Keratinocyte (primary cell): ENCODE measurements at regions not wholly inside any gene's neighbourhood (a gene's known extent, or its start where the extent isn't known, plus 50 kb on each side); places are given as distances from the start of the nearest gene placed in this dataset.

Source experiments
- DNase-seq: peaks from one replicate; pipeline ENCODE4 v3.0.0-alpha.2; 2011; ENCODE audit warnings: low read depth, missing footprints, low spot score
- FAIRE-seq: peaks from 2 replicates; lab custom pipeline; 2011; peaks lifted over from hg19 to GRCh38; lab: Jason Lieb, UNC
- H2AFZ ChIP-seq: 2 replicates; pipeline ENCODE4 v1.6.0; 2012; ENCODE audit warnings: low read length, control low read depth, inconsistent platforms; ENCODE audit not compliant: control insufficient read depth
- H3K27ac ChIP-seq: 2 replicates; pipeline ENCODE4 v1.5.1; 2011; ENCODE audit warnings: low read length; ENCODE audit not compliant: control insufficient read depth, insufficient read depth
- H3K27me3 ChIP-seq: 3 replicates; pipeline ENCODE4 v1.6.0; 2011; ENCODE audit warnings: low read length; ENCODE audit not compliant: control insufficient read depth, insufficient read depth; ENCODE audit errors: extremely low read depth
- H3K36me3 ChIP-seq, 2 experiments: 2 replicates in 1 of 2; 3 replicates in 1 of 2; pipeline ENCODE4 v1.5.1; 2011; ENCODE audit warnings: low read length in 2 of 2, mild to moderate bottlenecking in 1 of 2; ENCODE audit not compliant: control insufficient read depth in 2 of 2, insufficient read depth in 2 of 2; ENCODE audit errors: extremely low read depth in 1 of 2
- H3K4me1 ChIP-seq: 3 replicates; pipeline ENCODE4 v1.5.1; 2011; ENCODE audit warnings: low read length; ENCODE audit not compliant: control insufficient read depth, insufficient read depth; ENCODE audit errors: extremely low read depth
- H3K4me2 ChIP-seq: 3 replicates; pipeline ENCODE4 v1.6.0; 2011; ENCODE audit warnings: low read depth, low read length; ENCODE audit not compliant: control insufficient read depth, insufficient read depth; ENCODE audit errors: extremely low read depth
- H3K4me3 ChIP-seq, 3 experiments: fragments of 200-600 bp in 1 of 3; sonication (generic) in 1 of 3; 2 replicates in 2 of 3; 3 replicates in 1 of 3; pipeline ENCODE4 v1.5.1; 2011 to 2016; ENCODE audit warnings: low read length in 3 of 3, mild to moderate bottlenecking in 3 of 3, control low read depth in 2 of 3, inconsistent platforms in 1 of 3, low read depth in 1 of 3, mixed read lengths in 1 of 3, mixed run types in 1 of 3, moderate library complexity in 1 of 3; ENCODE audit not compliant: control insufficient read depth in 2 of 3, insufficient read depth in 2 of 3; ENCODE audit errors: extremely low read depth in 1 of 3
- H3K79me2 ChIP-seq: 2 replicates; pipeline ENCODE4 v1.6.0; 2012; ENCODE audit warnings: low read length; ENCODE audit not compliant: control insufficient read depth, insufficient read depth
- H3K9ac ChIP-seq: 3 replicates; pipeline ENCODE4 v1.6.0; 2011; ENCODE audit warnings: low read length; ENCODE audit not compliant: control insufficient read depth, insufficient read depth; ENCODE audit errors: extremely low read depth
- H3K9me1 ChIP-seq: 3 replicates; pipeline ENCODE4 v1.6.0; 2011; ENCODE audit warnings: low read length; ENCODE audit not compliant: control insufficient read depth, insufficient read depth; ENCODE audit errors: extremely low read depth
- H3K9me3 ChIP-seq: 2 replicates; pipeline ENCODE4 v1.5.1; 2012; ENCODE audit warnings: low read depth, low read length; ENCODE audit not compliant: control insufficient read depth
- H4K20me1 ChIP-seq: 3 replicates; pipeline ENCODE4 v1.6.0; 2011; ENCODE audit warnings: low read length; ENCODE audit not compliant: control insufficient read depth, insufficient read depth; ENCODE audit errors: extremely low read depth
- EZH2 ChIP-seq: IDR thresholded peaks from one replicate; pipeline ENCODE4 v1.6.1; 2012; ENCODE audit warnings: inconsistent platforms, mild to moderate bottlenecking, low read length, moderate library complexity
- dilution Hi-C: fragments of 300-500 bp; cut with MboI; formaldehyde crosslinking; loops from one replicate; pipeline ENCODE4 v1.7.0; 2020; ENCODE audit warnings: low sequenced_read_pairs; ENCODE audit not compliant: extremely low pct_ligation_motif_present
- TF ChIP-seq, protein P1 (sequence below), 3 experiments: IDR thresholded peaks in 1 of 3; conservative IDR thresholded peaks in 1 of 3; optimal IDR thresholded peaks in 1 of 3; 2 replicates in 2 of 3; 3 replicates in 1 of 3; pipeline versions ENCODE3 to v1.5.1; 2011; ENCODE audit warnings: low read length in 3 of 3, mild to moderate bottlenecking in 3 of 3, moderate library complexity in 2 of 3, control low read depth in 1 of 3, inconsistent platforms in 1 of 3; ENCODE audit not compliant: insufficient read depth in 2 of 3; ENCODE audit errors: extremely low read depth in 1 of 3

GRCh38 chr13:104895521-104895920, 1639.9 kb downstream of the EFNB2 start:
- dilution Hi-C loops: no loop called here
- Histone ChIP-seq H3K4me2 (no peak overlapping the region), H3K4me1 (no peaks in the 10 kb centered on the region), H3K79me2 (no peaks in the 10 kb centered on the region), H3K4me3 (no peak overlapping the region), H3K9ac (no peak overlapping the region), H4K20me1 (no peaks in the 10 kb centered on the region), H3K9me1 (no peaks in the 10 kb centered on the region), H2AFZ (no peak overlapping the region), H3K27ac (no peak overlapping the region), H3K27me3 (no peaks in the 10 kb centered on the region), H3K9me3 (no peaks in the 10 kb centered on the region), H3K36me3 (no peaks in the 10 kb centered on the region)
- DNase-seq (no peak), FAIRE-seq (no peak)
- no peak for TF ChIP-seq EZH2
- TF ChIP-seq, protein P1, sequence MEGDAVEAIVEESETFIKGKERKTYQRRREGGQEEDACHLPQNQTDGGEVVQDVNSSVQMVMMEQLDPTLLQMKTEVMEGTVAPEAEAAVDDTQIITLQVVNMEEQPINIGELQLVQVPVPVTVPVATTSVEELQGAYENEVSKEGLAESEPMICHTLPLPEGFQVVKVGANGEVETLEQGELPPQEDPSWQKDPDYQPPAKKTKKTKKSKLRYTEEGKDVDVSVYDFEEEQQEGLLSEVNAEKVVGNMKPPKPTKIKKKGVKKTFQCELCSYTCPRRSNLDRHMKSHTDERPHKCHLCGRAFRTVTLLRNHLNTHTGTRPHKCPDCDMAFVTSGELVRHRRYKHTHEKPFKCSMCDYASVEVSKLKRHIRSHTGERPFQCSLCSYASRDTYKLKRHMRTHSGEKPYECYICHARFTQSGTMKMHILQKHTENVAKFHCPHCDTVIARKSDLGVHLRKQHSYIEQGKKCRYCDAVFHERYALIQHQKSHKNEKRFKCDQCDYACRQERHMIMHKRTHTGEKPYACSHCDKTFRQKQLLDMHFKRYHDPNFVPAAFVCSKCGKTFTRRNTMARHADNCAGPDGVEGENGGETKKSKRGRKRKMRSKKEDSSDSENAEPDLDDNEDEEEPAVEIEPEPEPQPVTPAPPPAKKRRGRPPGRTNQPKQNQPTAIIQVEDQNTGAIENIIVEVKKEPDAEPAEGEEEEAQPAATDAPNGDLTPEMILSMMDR (optimal IDR thresholded peaks at IDR 0.05 in 1 of 3, IDR thresholded peaks at IDR 0.05 in 1 of 3, conservative IDR thresholded peaks at IDR 0.05 in 1 of 3; ENCODE audit: extremely low read depth in 1 of 3, insufficient read depth in 2 of 3, low read length in 3 of 3): no peak

- no peaks in the 10 kb centered on the region for H3K9me3 ChIP-seq
- H3K79me2 ChIP-seq: no peaks in the 10 kb centered on the region
- no peaks in the 10 kb centered on the region for H3K4me1 ChIP-seq
- H3K4me2 ChIP-seq: no peak overlapping the region
- FAIRE-seq (no peak), DNase-seq (no peak)
- no peaks in the 10 kb centered on the region for H3K9me1 ChIP-seq
- H3K27ac ChIP-seq: no peak overlapping the region
- no peak overlapping the region for H2AFZ ChIP-seq
- no peak overlapping the region for H3K9ac ChIP-seq
- no peaks in the 10 kb centered on the region for H4K20me1 ChIP-seq
- no peaks in the 10 kb centered on the region for H3K36me3 ChIP-seq
- TF ChIP-seq, protein P1 (optimal IDR thresholded peaks at IDR 0.05 in 1 of 3, IDR thresholded peaks at IDR 0.05 in 1 of 3, conservative IDR thresholded peaks at IDR 0.05 in 1 of 3; ENCODE audit: extremely low read depth in 1 of 3, insufficient read depth in 2 of 3, low read length in 3 of 3): no peak
- TF ChIP-seq EZH2: no peak
- dilution Hi-C loops: no loop called here
- no peaks in the 10 kb centered on the region for H3K27me3 ChIP-seq
- no peak overlapping the region for H3K4me3 ChIP-seq
Measured at GRCh38 chr13:104875038-104875754, 1660.3 kb downstream of the EFNB2 start.
